Epithelial cell of esophagus (primary cell): ENCODE measurements at regions not wholly inside any gene's neighbourhood (a gene's known extent, or its start where the extent isn't known, plus 50 kb on each side); places are given as distances from the start of the nearest gene placed in this dataset.

Experiments
- DNase-seq: peaks from one replicate; pipeline ENCODE4 v3.0.0; 2010; ENCODE audit warnings: low read depth
- H3K4me3 ChIP-seq: 2 replicates; pipeline ENCODE4 v1.5.1; 2011; ENCODE audit warnings: mild to moderate bottlenecking, low read length, control low read depth
- TF ChIP-seq, protein P1 (sequence below): IDR thresholded peaks from 2 replicates; pipeline ENCODE4 v1.5.1; 2011; ENCODE audit warnings: low read depth, mild to moderate bottlenecking, low read length, control low read depth, inconsistent platforms; ENCODE audit not compliant: insufficient read depth; ENCODE audit errors: missing control alignments

- H3K4me3 ChIP-seq = no peak overlapping the region
- TF ChIP-seq, protein P1, sequence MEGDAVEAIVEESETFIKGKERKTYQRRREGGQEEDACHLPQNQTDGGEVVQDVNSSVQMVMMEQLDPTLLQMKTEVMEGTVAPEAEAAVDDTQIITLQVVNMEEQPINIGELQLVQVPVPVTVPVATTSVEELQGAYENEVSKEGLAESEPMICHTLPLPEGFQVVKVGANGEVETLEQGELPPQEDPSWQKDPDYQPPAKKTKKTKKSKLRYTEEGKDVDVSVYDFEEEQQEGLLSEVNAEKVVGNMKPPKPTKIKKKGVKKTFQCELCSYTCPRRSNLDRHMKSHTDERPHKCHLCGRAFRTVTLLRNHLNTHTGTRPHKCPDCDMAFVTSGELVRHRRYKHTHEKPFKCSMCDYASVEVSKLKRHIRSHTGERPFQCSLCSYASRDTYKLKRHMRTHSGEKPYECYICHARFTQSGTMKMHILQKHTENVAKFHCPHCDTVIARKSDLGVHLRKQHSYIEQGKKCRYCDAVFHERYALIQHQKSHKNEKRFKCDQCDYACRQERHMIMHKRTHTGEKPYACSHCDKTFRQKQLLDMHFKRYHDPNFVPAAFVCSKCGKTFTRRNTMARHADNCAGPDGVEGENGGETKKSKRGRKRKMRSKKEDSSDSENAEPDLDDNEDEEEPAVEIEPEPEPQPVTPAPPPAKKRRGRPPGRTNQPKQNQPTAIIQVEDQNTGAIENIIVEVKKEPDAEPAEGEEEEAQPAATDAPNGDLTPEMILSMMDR = no peak
- no peak for DNase-seq
Observed at GRCh38 chr3:71979175-71979574, 194.2 kb upstream of the PROK2 start.

DNA sequence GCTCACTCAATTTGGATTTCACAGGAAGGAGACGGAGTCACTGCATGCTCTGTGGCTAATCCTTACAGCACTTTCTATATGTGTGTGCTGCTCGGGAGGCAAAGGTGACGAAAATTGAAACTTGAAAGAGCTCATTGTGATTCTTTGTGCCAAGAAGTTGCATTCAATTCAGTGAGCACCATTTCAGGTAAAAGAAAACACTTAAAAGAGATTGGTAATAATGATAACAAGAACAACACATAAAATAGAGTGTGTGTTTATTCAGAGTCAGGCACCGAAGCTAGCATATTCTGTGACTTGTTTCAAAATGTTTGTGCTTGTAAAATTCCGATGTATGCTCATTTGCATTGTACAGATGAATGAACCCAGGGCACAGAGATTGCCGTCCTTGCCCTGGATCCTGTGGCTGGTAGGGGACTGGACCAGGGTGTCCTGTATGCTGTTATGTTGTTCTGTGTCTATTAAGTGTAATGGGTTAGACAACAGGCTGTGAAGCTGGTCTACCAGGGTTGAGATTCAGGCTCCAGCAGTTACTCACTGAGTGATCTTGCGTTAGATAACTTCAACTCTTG is 193.3 kb upstream of the PROK2 start:
- TF ChIP-seq, protein P1 = no peak
- DNase-seq = no peak
- H3K4me3 ChIP-seq = no peak overlapping the region

DNA sequence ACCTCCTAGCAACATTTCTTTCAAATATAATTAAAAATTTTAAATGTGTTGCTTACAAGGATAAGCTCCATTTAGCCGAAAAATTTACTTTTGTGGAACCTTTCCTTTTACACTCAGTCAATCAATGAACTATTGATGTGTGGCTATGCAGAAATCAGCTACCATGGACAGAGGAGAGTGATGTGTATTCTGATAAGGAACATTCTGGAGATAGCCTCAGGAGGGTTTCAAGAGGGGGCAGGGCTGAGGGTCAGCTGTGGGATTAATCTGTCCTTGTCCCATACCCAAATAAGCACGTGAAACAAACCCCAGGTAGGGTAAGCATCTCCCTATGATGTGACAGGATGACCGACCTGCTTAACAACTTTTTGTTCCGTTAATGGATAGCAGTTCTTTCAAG is 192.6 kb upstream of the PROK2 start:
- H3K4me3 ChIP-seq = no peak overlapping the region
- TF ChIP-seq, protein P1 = no peak
- DNase-seq = peak; percentile 16

- TF ChIP-seq, protein P1 = no peak
- no peak overlapping the region for H3K4me3 ChIP-seq
- no peak for DNase-seq
Observed at GRCh38 chr3:71975573-71975972, 190.6 kb upstream of the PROK2 start.

DNA sequence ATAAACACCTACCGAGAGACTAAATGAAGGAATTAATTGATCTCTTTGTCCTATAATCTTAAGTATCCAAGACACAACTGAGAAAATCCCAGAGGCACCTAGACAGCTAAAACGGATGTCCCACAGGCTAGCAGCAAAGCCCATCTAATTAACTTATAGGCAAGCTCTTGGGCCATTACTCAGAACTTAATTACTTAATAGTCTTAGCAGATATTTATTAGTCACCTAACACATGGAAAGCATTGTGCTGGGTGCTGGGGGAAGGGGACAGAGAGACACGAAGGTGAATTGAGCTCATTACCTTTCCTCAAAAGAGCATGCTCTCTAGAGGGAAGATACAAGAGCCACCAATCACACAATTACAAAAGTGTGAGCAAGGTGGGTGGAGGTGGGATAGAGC is 189.8 kb upstream of the PROK2 start:
- TF ChIP-seq, protein P1 = no peak

DNA sequence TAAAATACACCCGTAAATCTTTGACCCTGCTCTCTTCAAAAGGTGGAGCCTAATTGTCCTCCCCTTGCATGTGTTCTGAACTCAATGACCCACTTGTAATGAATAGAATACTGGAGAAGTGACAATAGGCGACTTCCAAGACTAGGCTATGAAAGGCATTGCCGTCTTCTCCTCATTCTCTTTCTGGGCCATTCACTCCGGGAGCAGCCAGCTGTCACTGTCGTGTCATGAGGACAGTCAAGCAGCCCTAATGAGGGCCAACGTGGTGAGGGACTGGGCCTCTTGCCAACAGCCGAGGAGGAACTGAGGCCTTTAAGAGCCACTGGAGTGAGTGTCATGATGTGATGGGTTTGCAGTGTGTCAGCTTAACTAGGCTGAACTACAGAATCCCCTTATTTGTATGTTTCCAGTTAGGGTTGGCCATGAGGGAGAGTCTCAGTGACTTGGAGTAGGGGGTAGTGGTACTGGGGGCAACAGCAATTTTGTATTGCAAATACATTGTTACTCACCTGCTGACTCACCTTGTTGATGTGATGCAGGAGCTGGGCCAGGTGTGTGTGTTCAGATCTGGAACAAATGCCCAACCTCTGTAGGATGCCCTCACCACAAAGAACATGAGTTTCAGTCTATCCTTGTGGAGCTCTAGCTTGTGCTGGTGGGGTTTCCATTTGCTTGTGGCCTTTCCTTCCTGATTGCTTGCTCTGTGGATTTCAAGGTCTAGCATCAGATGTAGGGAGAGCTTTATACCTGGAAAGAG is 188.5 kb upstream of the PROK2 start:
- DNase-seq = peak; percentile 56
- no peak overlapping the region for H3K4me3 ChIP-seq
- TF ChIP-seq, protein P1 = no peak

More for the DNA sequence above, 189.8 kb upstream of the PROK2 start:
- no peak for DNase-seq
- no peak overlapping the region for H3K4me3 ChIP-seq
